SK-N-MC (cell line): ENCODE measurements at regions not wholly inside any gene's neighbourhood (a gene's known extent, or its start where the extent isn't known, plus 50 kb on each side); places are given as distances from the start of the nearest gene placed in this dataset.

Experiments
- DNase-seq: peaks from one replicate; pipeline ENCODE4 v3.0.0-alpha.2; 2011; ENCODE audit warnings: low read depth, low spot score
- H3K27ac ChIP-seq: fragments of 200-600 bp; sonication (generic); 2 replicates; pipeline ENCODE4 v1.5.1; 2016; ENCODE audit warnings: mixed run types
- H3K36me3 ChIP-seq: fragments of 200-600 bp; sonication (generic); 2 replicates; pipeline ENCODE4 v1.6.1; 2017; ENCODE audit warnings: antibody characterized with exemption, low read length, mixed read lengths; ENCODE audit not compliant: insufficient read depth
- H3K4me3 ChIP-seq: fragments of 200-600 bp; sonication (generic); 2 replicates; pipeline ENCODE4 v1.5.1; 2016
- H3K9ac ChIP-seq: fragments of 200-600 bp; sonication (generic); 2 replicates; pipeline ENCODE4 v1.8.0; 2017; ENCODE audit warnings: mixed run types, mixed read lengths; ENCODE audit not compliant: insufficient read length
- H3K9me3 ChIP-seq: fragments of 200-600 bp; sonication (generic); 2 replicates; pipeline ENCODE4 v1.6.1; 2017; ENCODE audit warnings: low read depth, mild to moderate bottlenecking, antibody characterized with exemption, low read length, moderate library complexity, mixed read lengths
- EZH2 ChIP-seq: fragments of 200-600 bp; sonication (generic); IDR thresholded peaks from one replicate; pipeline ENCODE4 v1.6.1; 2017; ENCODE audit warnings: antibody characterized with exemption
- FOXP2 ChIP-seq: optimal IDR thresholded peaks from 2 replicates; pipeline ENCODE3; 2011; ENCODE audit warnings: mild to moderate bottlenecking, moderate library complexity; ENCODE audit not compliant: insufficient read depth; ENCODE audit errors: extremely low read length, control extremely low read depth
- POLR2AphosphoS5 ChIP-seq: IDR thresholded peaks from 2 replicates; pipeline ENCODE4 v1.6.1; 2012; ENCODE audit warnings: mild to moderate bottlenecking, low read depth, low read length, borderline replicate concordance

DNA sequence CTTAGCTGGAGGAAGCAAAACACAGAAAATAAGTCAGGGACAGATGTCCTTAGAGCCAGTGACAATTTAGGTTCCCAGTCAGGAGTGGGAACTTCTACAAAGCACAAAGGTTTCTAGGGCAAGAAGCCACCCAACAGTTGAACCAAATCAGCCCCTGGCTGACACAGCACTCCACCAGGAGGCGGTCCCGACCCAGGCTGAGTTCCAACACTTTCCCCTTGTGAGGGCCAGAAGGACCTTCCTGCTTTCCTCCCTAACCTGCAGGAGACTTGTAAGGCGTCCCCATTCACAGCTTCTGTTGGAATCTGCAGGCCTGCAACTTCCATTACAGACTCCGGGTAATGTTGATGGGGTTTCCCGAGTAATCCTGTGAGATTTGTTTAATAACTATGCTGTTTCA is 416.4 kb upstream of the IRX1 start:
- H3K36me3 ChIP-seq = no peaks in the 10 kb centered on the region
- H3K4me3 ChIP-seq = no peak overlapping the region
- no peak for DNase-seq
- no peak overlapping the region for H3K9ac ChIP-seq
- H3K9me3 ChIP-seq = no peaks in the 10 kb centered on the region
- no peak overlapping the region for H3K27ac ChIP-seq
- TF ChIP-seq EZH2 = no peak
- TF ChIP-seq POLR2AphosphoS5 = no peak
- TF ChIP-seq FOXP2 = no peak

- H3K4me3 ChIP-seq = no peak overlapping the region
- TF ChIP-seq FOXP2 (no peak), EZH2 (no peak), POLR2AphosphoS5 (no peak)
Observed at GRCh38 chr5:3177338-3177737, 418.3 kb upstream of the IRX1 start.

GRCh38 chr5:3175416-3175815 is 420.2 kb upstream of the IRX1 start:
- TF ChIP-seq EZH2 (no peak), POLR2AphosphoS5 (no peak), FOXP2 (no peak)

More at GRCh38 chr5:3177338-3177737, 418.3 kb upstream of the IRX1 start:
- H3K9ac ChIP-seq = no peak overlapping the region
- no peaks in the 10 kb centered on the region for H3K9me3 ChIP-seq
- no peaks in the 10 kb centered on the region for H3K36me3 ChIP-seq
- no peak for DNase-seq
- H3K27ac ChIP-seq = no peak overlapping the region

GRCh38 chr5:3167473-3167872 is 416.0 kb upstream of the IRX2 start:
- DNase-seq = no peak
- Histone ChIP-seq H3K9ac (no peak overlapping the region), H3K9me3 (no peaks in the 10 kb centered on the region), H3K27ac (no peak overlapping the region), H3K4me3 (no peak overlapping the region), H3K36me3 (no peaks in the 10 kb centered on the region)
- TF ChIP-seq POLR2AphosphoS5 = no peak

More at GRCh38 chr5:3175416-3175815, 420.2 kb upstream of the IRX1 start:
- DNase-seq = no peak
- no peak overlapping the region for H3K27ac ChIP-seq
- H3K36me3 ChIP-seq = no peaks in the 10 kb centered on the region
- H3K4me3 ChIP-seq = no peak overlapping the region
- H3K9me3 ChIP-seq = no peaks in the 10 kb centered on the region
- H3K9ac ChIP-seq = no peak overlapping the region

DNA sequence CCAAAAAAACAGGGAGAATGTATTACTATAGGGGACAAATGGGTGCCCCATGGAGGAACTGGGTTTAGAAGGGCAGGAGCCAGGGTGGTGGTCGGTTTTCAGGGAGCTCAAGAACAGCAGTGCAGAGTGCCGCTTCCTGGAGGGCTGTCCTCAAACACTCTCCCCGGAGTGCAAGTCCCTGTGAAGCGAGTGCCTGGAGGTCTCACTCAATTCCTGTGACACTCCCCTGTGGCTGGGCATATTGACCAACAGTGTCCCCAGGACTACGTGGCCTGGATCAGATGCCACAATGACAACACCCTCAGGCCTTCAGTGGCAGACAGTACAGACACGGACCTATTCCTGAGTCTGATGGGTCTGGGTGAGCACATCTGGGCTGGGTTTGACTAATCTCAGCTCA is 412.1 kb upstream of the IRX2 start:
- H3K9ac ChIP-seq = no peak overlapping the region
- no peak for DNase-seq
- no peak overlapping the region for H3K4me3 ChIP-seq
- no peaks in the 10 kb centered on the region for H3K9me3 ChIP-seq
- no peaks in the 10 kb centered on the region for H3K36me3 ChIP-seq
- TF ChIP-seq POLR2AphosphoS5 (no peak), EZH2 (no peak), FOXP2 (no peak)
- no peak overlapping the region for H3K27ac ChIP-seq

GRCh38 chr5:3161672-3162071 is 410.2 kb upstream of the IRX2 start:
- no peaks in the 10 kb centered on the region for H3K9me3 ChIP-seq
- no peak overlapping the region for H3K9ac ChIP-seq
- TF ChIP-seq EZH2 (no peak), POLR2AphosphoS5 (no peak), FOXP2 (no peak)
- no peaks in the 10 kb centered on the region for H3K36me3 ChIP-seq
- no peak overlapping the region for H3K27ac ChIP-seq
- no peak overlapping the region for H3K4me3 ChIP-seq
- DNase-seq = no peak

- no peak for DNase-seq
- no peak overlapping the region for H3K4me3 ChIP-seq
- no peaks in the 10 kb centered on the region for H3K36me3 ChIP-seq
- no peak overlapping the region for H3K27ac ChIP-seq
- TF ChIP-seq POLR2AphosphoS5 = no peak
- no peak for TF ChIP-seq EZH2
- no peak for TF ChIP-seq FOXP2
- no peaks in the 10 kb centered on the region for H3K9me3 ChIP-seq
- no peak overlapping the region for H3K9ac ChIP-seq
Observed at GRCh38 chr5:3157214-3157613, 405.7 kb upstream of the IRX2 start.

- DNase-seq = no peak
- Histone ChIP-seq H3K4me3 (no peak overlapping the region), H3K36me3 (no peaks in the 10 kb centered on the region), H3K9ac (no peak overlapping the region), H3K27ac (no peak overlapping the region), H3K9me3 (no peaks in the 10 kb centered on the region)
- TF ChIP-seq FOXP2 (no peak), EZH2 (no peak), POLR2AphosphoS5 (no peak)
Observed at GRCh38 chr5:3155717-3156116, 404.2 kb upstream of the IRX2 start.

GRCh38 chr5:3155046-3155445 is 403.6 kb upstream of the IRX2 start:
- no peak overlapping the region for H3K27ac ChIP-seq
- DNase-seq = no peak
- H3K36me3 ChIP-seq = no peaks in the 10 kb centered on the region
- no peak overlapping the region for H3K9ac ChIP-seq
- TF ChIP-seq EZH2 (no peak), POLR2AphosphoS5 (no peak), FOXP2 (no peak)
- no peak overlapping the region for H3K4me3 ChIP-seq
- H3K9me3 ChIP-seq = no peaks in the 10 kb centered on the region
